HG03175 (cell line): ENCODE measurements at regions not wholly inside any gene's neighbourhood (a gene's known extent, or its start where the extent isn't known, plus 50 kb on each side); places are given as distances from the start of the nearest gene placed in this dataset.

ENCODE experiments used
- ATAC-seq: cut with Tn5 transposase; IDR thresholded peaks from one replicate; pipeline ENCODE4 v1.9.1; 2021; ENCODE audit warnings: mild to moderate bottlenecking, moderate library complexity; ENCODE audit not compliant: unreplicated experiment

GRCh38 chr20:11328839-11329238, 588.9 kb upstream of the BTBD3 start:
- ATAC-seq, result no peak

DNA sequence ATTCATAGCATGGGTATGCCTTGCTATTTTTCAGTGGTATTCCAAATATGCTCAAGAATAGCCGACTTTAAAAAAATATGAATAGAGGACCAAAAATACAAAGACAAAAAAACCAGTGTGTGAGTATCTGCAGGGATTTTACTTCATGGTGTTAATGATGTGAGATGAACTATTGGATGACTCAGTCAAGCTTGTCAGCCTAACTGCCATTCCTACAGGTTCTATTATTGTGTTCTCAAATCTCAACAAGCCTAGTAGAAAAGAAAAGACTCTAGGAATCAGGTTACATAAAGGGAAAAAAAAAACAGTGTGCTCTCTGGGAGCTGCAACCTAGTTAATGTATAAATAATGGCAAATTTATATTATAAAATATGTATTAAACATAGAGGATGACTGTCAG, 588.4 kb upstream of the BTBD3 start:
- no peak for ATAC-seq

DNA sequence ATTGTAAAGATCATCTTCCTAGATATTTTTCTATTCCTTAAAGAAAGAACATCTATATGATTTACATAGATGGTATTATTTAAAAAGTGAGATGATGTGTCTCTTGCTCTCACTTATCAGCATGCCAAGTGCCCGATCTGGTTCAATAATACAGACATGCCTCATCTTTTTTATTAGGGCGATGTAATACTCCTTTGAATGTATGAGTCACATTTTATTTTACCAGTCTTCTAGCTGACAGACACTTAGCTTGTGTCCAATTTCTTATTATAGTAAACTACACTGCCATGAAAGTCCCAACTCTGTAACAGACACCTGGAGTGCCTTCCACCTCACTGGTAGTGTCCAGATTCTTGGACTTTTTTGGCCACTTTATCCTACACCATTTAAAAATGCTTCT, 586.6 kb upstream of the BTBD3 start:
- no peak for ATAC-seq

GRCh38 chr20:11332381-11332780, 585.3 kb upstream of the BTBD3 start:
- ATAC-seq, result no peak

GRCh38 chr20:11333634-11334033, 584.1 kb upstream of the BTBD3 start:
- no peak for ATAC-seq

- no peak for ATAC-seq
Measured at GRCh38 chr20:11337361-11338130, 580.1 kb upstream of the BTBD3 start.

- ATAC-seq, result no peak
Measured at GRCh38 chr20:11338496-11339306, 579.0 kb upstream of the BTBD3 start.

GRCh38 chr20:11344939-11345338, 572.8 kb upstream of the BTBD3 start:
- no peak for ATAC-seq

GRCh38 chr20:11347738-11348137, 570.0 kb upstream of the BTBD3 start:
- no peak for ATAC-seq

DNA sequence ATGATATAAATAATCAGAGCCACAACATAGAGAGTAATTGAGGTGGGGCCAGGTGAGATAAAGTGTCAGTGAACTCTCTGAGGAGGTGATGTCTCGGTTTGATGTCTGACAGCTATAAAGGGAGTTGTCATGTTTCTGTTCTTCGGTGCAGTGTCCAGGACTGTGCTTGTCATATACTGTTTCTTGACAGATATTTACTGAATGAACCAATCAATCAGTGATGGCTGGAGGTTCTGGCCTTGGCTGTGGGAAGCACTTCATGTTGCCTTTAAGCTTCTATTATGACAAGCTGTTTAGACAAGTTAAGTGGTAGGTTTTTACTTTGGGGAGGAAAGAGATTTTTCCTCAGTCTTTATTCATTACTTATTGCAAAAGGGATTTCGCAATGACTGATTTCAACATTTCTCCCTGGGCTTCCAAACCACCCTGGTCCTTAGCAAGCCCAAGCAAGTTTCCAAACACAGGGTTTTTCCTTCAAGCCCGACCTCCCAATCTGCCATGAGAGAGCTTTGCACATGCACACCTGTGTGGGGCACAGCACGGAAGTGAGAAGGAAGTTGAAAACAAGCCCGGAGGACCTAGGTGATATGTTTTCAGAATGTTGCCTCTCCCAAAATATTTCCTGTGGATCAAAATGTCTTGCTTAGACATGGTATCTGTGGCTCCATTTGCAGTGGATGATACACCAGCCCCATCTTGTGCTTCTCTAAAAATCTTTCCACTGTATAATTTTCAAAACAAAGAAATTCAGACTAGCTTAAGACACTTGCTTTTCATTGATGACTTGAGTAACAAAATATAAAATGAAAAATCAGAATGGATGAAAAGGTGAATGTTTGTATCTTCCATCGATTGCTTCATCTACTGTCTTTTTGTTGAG, 567.3 kb upstream of the BTBD3 start:
- ATAC-seq, result no peak

- no peak for ATAC-seq
Measured at GRCh38 chr20:11352041-11352440, 565.7 kb upstream of the BTBD3 start.

GRCh38 chr20:11354846-11355245, 562.8 kb upstream of the BTBD3 start:
- no peak for ATAC-seq

- ATAC-seq, result no peak
Measured at GRCh38 chr20:11355345-11355744, 562.3 kb upstream of the BTBD3 start.

DNA sequence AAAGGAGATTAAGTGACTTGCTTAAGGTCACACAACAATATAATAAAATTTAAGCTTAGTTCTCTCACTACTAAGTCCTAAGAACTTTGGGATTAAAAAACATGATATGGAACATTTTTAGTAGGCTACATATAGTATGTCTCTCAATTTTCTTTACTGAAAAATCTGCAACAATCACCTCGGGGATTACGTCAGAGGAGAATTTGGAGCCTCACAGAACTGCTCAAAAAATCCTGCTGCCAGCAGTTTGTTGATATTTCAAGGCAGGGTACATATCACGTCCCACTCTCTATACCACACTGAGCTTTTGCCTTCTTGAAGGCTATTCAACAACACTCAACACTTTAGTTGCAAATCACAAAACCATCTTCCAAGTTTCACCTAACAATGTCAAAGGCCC, 561.6 kb upstream of the BTBD3 start:
- ATAC-seq, result no peak

- ATAC-seq, result no peak
Measured at GRCh38 chr20:11362450-11362849, 555.2 kb upstream of the BTBD3 start.

- no peak for ATAC-seq
Measured at GRCh38 chr20:11364736-11365135, 553.0 kb upstream of the BTBD3 start.

DNA sequence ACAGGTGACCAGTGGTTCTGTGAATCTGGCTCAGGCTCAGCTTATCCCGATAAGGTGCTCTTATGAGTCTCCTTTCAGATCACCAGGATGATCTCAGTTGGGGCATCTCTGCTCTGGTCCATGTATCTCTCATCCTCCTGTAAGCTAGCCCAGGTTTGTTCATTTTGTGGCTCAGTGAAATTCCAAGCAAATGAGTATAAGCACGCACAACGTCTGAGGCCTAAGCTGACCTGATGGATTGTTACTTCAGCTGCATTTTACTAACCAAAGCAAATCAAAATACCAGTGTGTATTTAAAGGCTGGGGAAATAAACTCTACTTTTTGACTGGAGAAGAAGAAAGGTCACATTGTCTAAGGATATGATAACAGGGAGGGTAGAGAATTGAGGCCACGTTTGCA, 551.0 kb upstream of the BTBD3 start:
- ATAC-seq, result no peak

GRCh38 chr20:11368499-11368898, 549.2 kb upstream of the BTBD3 start:
- ATAC-seq, result no peak

- no peak for ATAC-seq
Measured at GRCh38 chr20:11368965-11369711, 548.6 kb upstream of the BTBD3 start.

GRCh38 chr20:11371831-11372230, 545.9 kb upstream of the BTBD3 start:
- ATAC-seq, result no peak
